ENCODE measurements at regions not wholly inside any gene's neighbourhood (a gene's known extent, or its start where the extent isn't known, plus 50 kb on each side); places are given as distances from the start of the nearest gene placed in this dataset.
"Not testable (repeated sequence)": the region's sequence is repeated elsewhere in the genome, so short reads cannot be mapped to it uniquely, and the experiment has no call there.

- H3K4me3 ChIP-seq (ENCODE audit: low read depth, low read length), result no peak overlapping the region
- DNase-seq (ENCODE audit: low read depth), result no peak
- no peak for TF ChIP-seq CTCF (IDR thresholded peaks at IDR 0.05; ENCODE audit: low read depth, low read length, missing control alignments)
These were observed 1320.2 kb upstream of the PCDH9 start for GRCh38 chr13:68550330-68550729.

GRCh38 chr13:68540244-68540643 is 1310.1 kb upstream of the PCDH9 start:
- no peak overlapping the region for H3K4me3 ChIP-seq (ENCODE audit: low read depth, low read length)
- no peak for DNase-seq (ENCODE audit: low read depth)
- TF ChIP-seq CTCF (IDR thresholded peaks at IDR 0.05; ENCODE audit: low read depth, low read length, missing control alignments), result no peak

- H3K4me3 ChIP-seq (ENCODE audit: low read depth, low read length), result no peak overlapping the region
- DNase-seq (ENCODE audit: low read depth), result no peak
- no peak for TF ChIP-seq CTCF (IDR thresholded peaks at IDR 0.05; ENCODE audit: low read depth, low read length, missing control alignments)
These were observed 1305.2 kb upstream of the PCDH9 start for GRCh38 chr13:68535329-68535728.

GRCh38 chr13:68527167-68527566 is 1297.0 kb upstream of the PCDH9 start:
- DNase-seq (ENCODE audit: low read depth); H3K4me3 ChIP-seq (ENCODE audit: low read depth, low read length): not testable (repeated sequence)

GRCh38 chr13:68523838-68524424 is 1293.8 kb upstream of the PCDH9 start:
- TF ChIP-seq CTCF (IDR thresholded peaks at IDR 0.05; ENCODE audit: low read depth, low read length, missing control alignments), result no peak
- no peak for DNase-seq (ENCODE audit: low read depth)
- H3K4me3 ChIP-seq (ENCODE audit: low read depth, low read length), result no peak overlapping the region

- no peak overlapping the region for H3K4me3 ChIP-seq (ENCODE audit: low read depth, low read length)
- no peak for DNase-seq (ENCODE audit: low read depth)
- TF ChIP-seq CTCF (IDR thresholded peaks at IDR 0.05; ENCODE audit: low read depth, low read length, missing control alignments), result no peak
These were observed 1292.0 kb upstream of the PCDH9 start for GRCh38 chr13:68522184-68522583.

- no peak overlapping the region for H3K4me3 ChIP-seq (ENCODE audit: low read depth, low read length)
- no peak for DNase-seq (ENCODE audit: low read depth)
- TF ChIP-seq CTCF (IDR thresholded peaks at IDR 0.05; ENCODE audit: low read depth, low read length, missing control alignments), result no peak
These were observed 1279.8 kb upstream of the PCDH9 start for GRCh38 chr13:68509734-68510621.

Measured in GM12864 (cell line).